Astrocyte (in vitro differentiated cells and primary cell): ENCODE measurements at regions not wholly inside any gene's neighbourhood (a gene's known extent, or its start where the extent isn't known, plus 50 kb on each side); places are given as distances from the start of the nearest gene placed in this dataset.

Source experiments
- DNase-seq: peaks from one replicate; pipeline ENCODE4 v3.0.0-alpha.2; 2010; ENCODE audit warnings: low read depth
- FAIRE-seq: peaks from 2 replicates; lab custom pipeline; 2011; peaks lifted over from hg19 to GRCh38; lab: Jason Lieb, UNC
- H2AFZ ChIP-seq: 2 replicates; pipeline ENCODE4 v1.6.0; 2012; ENCODE audit warnings: low read depth, low read length, inconsistent platforms
- H3K27ac ChIP-seq: 2 replicates; pipeline ENCODE4 v1.5.1; 2011; ENCODE audit warnings: low read depth, low read length, inconsistent platforms
- H3K27me3 ChIP-seq: 2 replicates; pipeline ENCODE4 v1.6.0; 2011; ENCODE audit warnings: low read length, inconsistent platforms; ENCODE audit not compliant: insufficient read depth
- H3K36me3 ChIP-seq: 2 replicates; pipeline ENCODE4 v1.5.1; 2011; ENCODE audit warnings: low read length, inconsistent platforms; ENCODE audit not compliant: insufficient read depth
- H3K4me1 ChIP-seq: 2 replicates; pipeline ENCODE4 v1.5.1; 2011; ENCODE audit warnings: low read length, inconsistent platforms; ENCODE audit not compliant: insufficient read depth
- H3K4me2 ChIP-seq: 2 replicates; pipeline ENCODE4 v1.6.0; 2012; ENCODE audit warnings: low read length, inconsistent platforms
- H3K4me3 ChIP-seq: 2 replicates; pipeline ENCODE4 v1.5.1; 2011; ENCODE audit warnings: low read depth, mild to moderate bottlenecking, low read length, inconsistent platforms; ENCODE audit not compliant: insufficient read depth
- H3K79me2 ChIP-seq: 2 replicates; pipeline ENCODE4 v1.6.0; 2012; ENCODE audit warnings: mild to moderate bottlenecking, low read length, inconsistent platforms; ENCODE audit not compliant: insufficient read depth
- H3K9ac ChIP-seq: 2 replicates; pipeline ENCODE4 v1.6.0; 2012; ENCODE audit warnings: mild to moderate bottlenecking, low read length, inconsistent platforms
- H3K9me3 ChIP-seq: 2 replicates; pipeline ENCODE4 v1.5.1; 2012; ENCODE audit warnings: low read depth, mild to moderate bottlenecking, low read length, inconsistent platforms; ENCODE audit not compliant: insufficient read depth
- H4K20me1 ChIP-seq: 2 replicates; pipeline ENCODE4 v1.6.0; 2012; ENCODE audit warnings: low read length, inconsistent platforms; ENCODE audit not compliant: insufficient read depth
- H3K27ac Mint-ChIP-seq: one replicate; pipeline ENCODE4 v1.8.0; 2021; ENCODE audit warnings: mild to moderate bottlenecking, mixed read lengths; ENCODE audit not compliant: unreplicated experiment
- H3K27me3 Mint-ChIP-seq: one replicate; pipeline ENCODE4 v1.8.0; 2021; ENCODE audit warnings: low read depth, mixed read lengths; ENCODE audit not compliant: unreplicated experiment
- H3K36me3 Mint-ChIP-seq: one replicate; pipeline ENCODE4 v1.8.0; 2021; ENCODE audit warnings: low read depth, mixed read lengths; ENCODE audit not compliant: unreplicated experiment
- H3K4me1 Mint-ChIP-seq: one replicate; pipeline ENCODE4 v1.8.0; 2021; ENCODE audit warnings: low read depth, mixed read lengths; ENCODE audit not compliant: unreplicated experiment
- H3K4me3 Mint-ChIP-seq: one replicate; pipeline ENCODE4 v1.8.0; 2021; ENCODE audit warnings: mild to moderate bottlenecking, moderate library complexity, mixed read lengths; ENCODE audit not compliant: unreplicated experiment
- H3K9me3 Mint-ChIP-seq: one replicate; pipeline ENCODE4 v1.8.0; 2021; ENCODE audit warnings: mild to moderate bottlenecking, mixed read lengths; ENCODE audit not compliant: unreplicated experiment
- CTCF ChIP-seq: IDR thresholded peaks from 2 replicates; pipeline ENCODE4 v1.5.1; 2011; ENCODE audit warnings: low read depth, mild to moderate bottlenecking, inconsistent platforms, low read length, moderate library complexity; ENCODE audit not compliant: insufficient read depth
- EZH2 ChIP-seq: IDR thresholded peaks from 2 replicates; pipeline ENCODE4 v1.6.1; 2012; ENCODE audit warnings: mild to moderate bottlenecking, low read length, inconsistent platforms; ENCODE audit not compliant: insufficient read depth

GRCh38 chr18:78713726-78714125, 265.9 kb upstream of the SALL3 start:
- FAIRE-seq (no peak), DNase-seq (no peak)
- Mint-ChIP-seq H3K36me3 (no peaks in the 10 kb centered on the region), H3K4me1 (no peaks in the 10 kb centered on the region), H3K9me3 (peaks cover 20% of the 10 kb centered on the region), H3K27me3 (no peaks in the 10 kb centered on the region), H3K27ac (no peak overlapping the region), H3K4me3 (no peak overlapping the region)
- H3K36me3 ChIP-seq, result no peaks in the 10 kb centered on the region
- no peak overlapping the region for H3K4me2 ChIP-seq
- no peak overlapping the region for H3K4me3 ChIP-seq
- no peaks in the 10 kb centered on the region for H3K79me2 ChIP-seq
- no peaks in the 10 kb centered on the region for H3K27me3 ChIP-seq
- H2AFZ ChIP-seq, result no peak overlapping the region
- H3K9ac ChIP-seq, result no peak overlapping the region
- peaks cover 10% of the 10 kb centered on the region for H3K9me3 ChIP-seq
- no peaks in the 10 kb centered on the region for H4K20me1 ChIP-seq
- TF ChIP-seq EZH2 (no peak), CTCF (no peak)
- no peak overlapping the region for H3K27ac ChIP-seq
- no peaks in the 10 kb centered on the region for H3K4me1 ChIP-seq

GRCh38 chr18:78716022-78716421, 263.6 kb upstream of the SALL3 start:
- Histone ChIP-seq H3K4me2 (no peak overlapping the region), H3K9me3 (peaks cover 10% of the 10 kb centered on the region), H3K36me3 (no peaks in the 10 kb centered on the region), H4K20me1 (no peaks in the 10 kb centered on the region), H3K4me3 (no peak overlapping the region), H2AFZ (no peak overlapping the region), H3K27me3 (no peaks in the 10 kb centered on the region), H3K27ac (no peak overlapping the region), H3K79me2 (no peaks in the 10 kb centered on the region), H3K9ac (no peak overlapping the region), H3K4me1 (no peaks in the 10 kb centered on the region)
- DNase-seq, result no peak
- TF ChIP-seq EZH2, result no peak
- no peak for TF ChIP-seq CTCF
- FAIRE-seq, result no peak
- H3K9me3 Mint-ChIP-seq, result peaks cover 22% of the 10 kb centered on the region
- no peaks in the 10 kb centered on the region for H3K4me1 Mint-ChIP-seq
- H3K4me3 Mint-ChIP-seq, result no peak overlapping the region
- H3K27ac Mint-ChIP-seq, result no peak overlapping the region
- H3K36me3 Mint-ChIP-seq, result no peaks in the 10 kb centered on the region
- no peaks in the 10 kb centered on the region for H3K27me3 Mint-ChIP-seq

- no peaks in the 10 kb centered on the region for H3K79me2 ChIP-seq
- H3K9ac ChIP-seq, result no peak overlapping the region
- no peaks in the 10 kb centered on the region for H4K20me1 ChIP-seq
- TF ChIP-seq EZH2, result no peak
- no peak for TF ChIP-seq CTCF
- H3K27me3 ChIP-seq, result no peaks in the 10 kb centered on the region
- no peak overlapping the region for H3K4me3 ChIP-seq
- peaks cover 22% of the 10 kb centered on the region for H3K9me3 Mint-ChIP-seq
- peaks cover 2% of the 10 kb centered on the region for H3K27me3 Mint-ChIP-seq
- no peaks in the 10 kb centered on the region for H3K36me3 ChIP-seq
- FAIRE-seq, result no peak
- H3K27ac Mint-ChIP-seq, result no peak overlapping the region
- H3K4me1 ChIP-seq, result no peaks in the 10 kb centered on the region
- no peak overlapping the region for H2AFZ ChIP-seq
- H3K4me3 Mint-ChIP-seq, result no peak overlapping the region
- peaks cover 10% of the 10 kb centered on the region for H3K9me3 ChIP-seq
- no peak overlapping the region for H3K4me2 ChIP-seq
- H3K27ac ChIP-seq, result no peak overlapping the region
- no peak for DNase-seq
- H3K36me3 Mint-ChIP-seq, result no peaks in the 10 kb centered on the region
- H3K4me1 Mint-ChIP-seq, result no peaks in the 10 kb centered on the region
Measured at GRCh38 chr18:78716581-78716980, 263.0 kb upstream of the SALL3 start.
